Astrocyte (in vitro differentiated cells and primary cell): ENCODE measurements at regions not wholly inside any gene's neighbourhood (a gene's known extent, or its start where the extent isn't known, plus 50 kb on each side); places are given as distances from the start of the nearest gene placed in this dataset.

Experiments used
- CTCF ChIP-seq: IDR thresholded peaks from 2 replicates; pipeline ENCODE4 v1.5.1; 2011; ENCODE audit warnings: low read depth, mild to moderate bottlenecking, inconsistent platforms, low read length, moderate library complexity; ENCODE audit not compliant: insufficient read depth
- EZH2 ChIP-seq: IDR thresholded peaks from 2 replicates; pipeline ENCODE4 v1.6.1; 2012; ENCODE audit warnings: mild to moderate bottlenecking, low read length, inconsistent platforms; ENCODE audit not compliant: insufficient read depth

GRCh38 chrX:38987198-38987651 lies 186.0 kb downstream of the MID1IP1 start:
- TF ChIP-seq CTCF (no peak), EZH2 (no peak)
